ENCODE measurements at regions not wholly inside any gene's neighbourhood (a gene's known extent, or its start where the extent isn't known, plus 50 kb on each side); places are given as distances from the start of the nearest gene placed in this dataset.

DNA sequence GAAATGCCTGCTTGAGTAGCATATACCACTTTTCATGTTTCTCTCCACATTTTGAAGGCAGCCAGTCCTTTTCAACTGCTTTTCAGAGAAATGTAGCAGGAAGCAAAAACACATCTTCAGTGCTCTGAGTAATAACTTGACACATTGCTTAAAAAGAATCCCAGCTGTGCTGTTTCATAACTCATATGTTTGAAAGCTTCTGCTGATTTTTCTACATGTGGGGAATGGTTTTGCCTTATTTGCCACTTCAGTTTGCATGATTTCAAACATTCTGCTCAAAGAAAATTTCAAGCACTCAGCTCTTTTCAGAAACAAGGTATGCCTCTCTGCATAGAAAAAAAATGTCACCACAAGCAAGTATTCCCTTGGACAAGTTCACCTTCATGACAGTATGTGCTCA, 732.8 kb downstream of the POM121L12 start:
- H3K9me3 ChIP-seq (ENCODE audit: control insufficient read depth, insufficient read depth, low read length): no peaks in the 10 kb centered on the region
- no peak overlapping the region for H3K4me3 ChIP-seq (ENCODE audit: low read depth, low read length)
- no peaks in the 10 kb centered on the region for H3K36me3 ChIP-seq (ENCODE audit: control insufficient read depth, insufficient read depth, low read length)
- no peaks in the 10 kb centered on the region for H3K27me3 ChIP-seq (ENCODE audit: control insufficient read depth, insufficient read depth, low read length)
- no peaks in the 10 kb centered on the region for H3K4me1 ChIP-seq (ENCODE audit: control insufficient read depth, insufficient read depth, low read length)
- no peak overlapping the region for H3K27ac ChIP-seq (ENCODE audit: low read depth, low read length)
- DNase-seq (ENCODE audit: low read depth in 4 of 6, low spot score in 6 of 6): peak in 2 of 6 donors; percentile 23 to 57

DNA sequence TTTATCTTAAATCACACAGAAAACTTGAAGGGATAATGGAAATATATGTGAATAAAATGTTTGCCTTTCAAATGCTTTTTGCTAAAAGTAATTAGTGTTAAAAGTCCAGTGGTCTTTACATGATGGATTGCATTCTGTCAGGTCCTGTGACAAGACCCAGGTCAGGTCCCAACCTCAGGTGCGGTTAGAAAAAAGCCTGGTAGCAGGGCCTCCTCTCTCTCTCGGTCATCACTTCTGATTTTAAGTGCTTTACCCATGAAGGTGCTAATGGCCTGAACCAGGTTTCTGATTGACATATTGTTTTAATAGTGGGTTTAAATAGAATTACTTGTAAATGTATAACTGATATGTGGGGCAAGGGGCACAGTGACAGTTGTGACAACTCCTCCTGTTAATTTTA, 736.3 kb downstream of the POM121L12 start:
- Histone ChIP-seq H3K27me3 (ENCODE audit: control insufficient read depth, insufficient read depth, low read length) (no peaks in the 10 kb centered on the region), H3K4me1 (ENCODE audit: control insufficient read depth, insufficient read depth, low read length) (no peaks in the 10 kb centered on the region), H3K27ac (ENCODE audit: low read depth, low read length) (no peak overlapping the region), H3K4me3 (ENCODE audit: low read depth, low read length) (no peak overlapping the region), H3K36me3 (ENCODE audit: control insufficient read depth, insufficient read depth, low read length) (no peaks in the 10 kb centered on the region), H3K9me3 (ENCODE audit: control insufficient read depth, insufficient read depth, low read length) (no peaks in the 10 kb centered on the region)
- WGBS (ENCODE audit: insufficient coverage): 100% methylated on average over 1 of the region's 2 CpGs
- DNase-seq (ENCODE audit: low read depth in 4 of 6, low spot score in 6 of 6): no peak

DNA sequence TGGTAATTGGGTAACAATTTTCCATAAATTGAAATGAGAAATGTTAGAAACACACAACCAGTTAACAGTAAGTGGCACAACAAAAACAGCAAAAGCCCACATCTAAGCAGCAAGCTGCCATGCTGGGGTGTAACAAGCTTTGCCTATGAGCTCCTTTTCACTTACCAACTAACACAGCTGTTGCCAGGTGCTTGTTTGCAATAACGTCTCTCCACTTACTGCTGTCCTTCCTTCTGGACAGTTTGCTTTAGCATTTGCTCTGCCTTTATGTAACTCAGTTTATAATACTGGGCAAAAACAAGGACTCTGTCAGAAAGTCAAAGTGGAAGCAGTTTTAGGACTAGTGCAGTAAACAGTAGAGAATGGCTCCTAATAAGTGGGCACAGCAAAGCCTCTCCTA, 740.9 kb downstream of the POM121L12 start:
- Histone ChIP-seq H3K4me3 (ENCODE audit: low read depth, low read length) (no peak overlapping the region), H3K4me1 (ENCODE audit: control insufficient read depth, insufficient read depth, low read length) (no peaks in the 10 kb centered on the region), H3K27ac (ENCODE audit: low read depth, low read length) (no peak overlapping the region), H3K9me3 (ENCODE audit: control insufficient read depth, insufficient read depth, low read length) (no peaks in the 10 kb centered on the region), H3K27me3 (ENCODE audit: control insufficient read depth, insufficient read depth, low read length) (no peaks in the 10 kb centered on the region), H3K36me3 (ENCODE audit: control insufficient read depth, insufficient read depth, low read length) (no peaks in the 10 kb centered on the region)
- DNase-seq (ENCODE audit: low read depth in 4 of 6, low spot score in 6 of 6): no peak
- WGBS (ENCODE audit: insufficient coverage): 0% methylated on average over 1 of the region's 1 CpG

DNA sequence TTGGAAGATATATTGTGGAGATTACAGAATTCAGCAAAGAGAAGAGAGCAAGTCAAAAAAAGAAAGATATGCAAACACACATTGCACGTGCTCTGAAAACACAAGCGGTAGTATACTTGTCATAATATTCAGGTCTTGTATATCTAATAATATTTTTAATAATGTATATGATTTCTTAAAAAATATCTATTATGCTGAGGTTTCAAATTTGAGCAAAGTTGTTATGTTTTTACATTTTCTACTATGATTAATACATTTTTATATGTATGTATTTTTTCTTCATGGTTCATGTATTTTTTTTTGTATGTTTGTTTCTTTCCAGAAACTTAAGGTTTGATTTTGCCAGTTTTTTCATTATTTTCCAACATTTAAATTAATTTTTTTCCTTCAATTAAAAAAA, 752.4 kb upstream of the VSTM2A start:
- no peak overlapping the region for H3K4me3 ChIP-seq (ENCODE audit: low read depth, low read length)
- H3K9me3 ChIP-seq (ENCODE audit: control insufficient read depth, insufficient read depth, low read length): no peaks in the 10 kb centered on the region
- no peaks in the 10 kb centered on the region for H3K27me3 ChIP-seq (ENCODE audit: control insufficient read depth, insufficient read depth, low read length)
- no peak overlapping the region for H3K27ac ChIP-seq (ENCODE audit: low read depth, low read length)
- DNase-seq (ENCODE audit: low read depth in 4 of 6, low spot score in 6 of 6): no peak
- no CpG with 5 or more reads among the region's 2 CpGs for WGBS (ENCODE audit: insufficient coverage)
- H3K4me1 ChIP-seq (ENCODE audit: control insufficient read depth, insufficient read depth, low read length): no peaks in the 10 kb centered on the region
- H3K36me3 ChIP-seq (ENCODE audit: control insufficient read depth, insufficient read depth, low read length): no peaks in the 10 kb centered on the region

DNA sequence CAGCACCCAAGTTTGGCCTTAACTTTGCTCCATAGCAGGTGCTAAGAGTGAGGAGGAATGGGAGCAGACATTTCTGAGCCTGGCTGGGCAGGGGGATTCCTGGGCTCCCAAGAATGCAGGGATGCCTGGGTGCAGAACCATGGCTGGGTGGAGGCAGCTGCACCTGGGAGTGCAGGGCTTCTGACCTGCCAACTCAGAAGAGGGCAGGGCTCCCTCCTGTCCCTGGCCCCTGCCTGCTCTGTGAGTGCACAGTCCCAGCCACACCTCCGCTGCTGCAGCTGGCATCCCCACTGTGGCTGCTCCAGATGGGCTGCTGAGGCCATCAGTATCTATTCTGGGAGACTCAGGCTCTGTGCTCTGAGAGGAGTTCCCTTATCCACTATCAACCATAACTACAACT, 747.4 kb upstream of the VSTM2A start:
- no peaks in the 10 kb centered on the region for H3K27me3 ChIP-seq (ENCODE audit: control insufficient read depth, insufficient read depth, low read length)
- H3K9me3 ChIP-seq (ENCODE audit: control insufficient read depth, insufficient read depth, low read length): no peaks in the 10 kb centered on the region
- no CpG with 5 or more reads among the region's 1 CpG for WGBS (ENCODE audit: insufficient coverage)
- H3K27ac ChIP-seq (ENCODE audit: low read depth, low read length): no peak overlapping the region
- no peaks in the 10 kb centered on the region for H3K4me1 ChIP-seq (ENCODE audit: control insufficient read depth, insufficient read depth, low read length)
- no peak for DNase-seq (ENCODE audit: low read depth in 4 of 6, low spot score in 6 of 6)
- no peak overlapping the region for H3K4me3 ChIP-seq (ENCODE audit: low read depth, low read length)
- no peaks in the 10 kb centered on the region for H3K36me3 ChIP-seq (ENCODE audit: control insufficient read depth, insufficient read depth, low read length)

DNA sequence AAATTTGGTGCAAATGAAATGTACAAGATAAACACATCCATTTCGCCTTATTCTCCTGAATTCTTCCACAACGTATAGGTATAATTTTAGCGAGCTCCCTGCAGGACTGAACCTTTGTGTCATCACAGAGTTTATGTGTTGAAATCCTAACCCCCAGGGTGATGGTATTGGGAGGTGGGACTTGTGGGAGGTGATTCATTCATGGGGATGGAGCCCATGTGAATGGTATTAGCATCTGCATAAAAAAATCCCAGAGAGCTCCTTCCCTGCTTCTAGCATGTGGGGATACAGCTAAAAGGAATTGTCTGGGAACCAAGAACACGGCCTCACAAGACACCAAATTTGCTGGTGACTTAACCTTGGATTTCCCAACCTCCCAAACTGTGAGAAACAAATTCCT, 741.4 kb upstream of the VSTM2A start:
- no peak for DNase-seq (ENCODE audit: low read depth in 4 of 6, low spot score in 6 of 6)
- Histone ChIP-seq H3K36me3 (ENCODE audit: control insufficient read depth, insufficient read depth, low read length) (no peaks in the 10 kb centered on the region), H3K27me3 (ENCODE audit: control insufficient read depth, insufficient read depth, low read length) (no peaks in the 10 kb centered on the region), H3K27ac (ENCODE audit: low read depth, low read length) (no peak overlapping the region), H3K4me1 (ENCODE audit: control insufficient read depth, insufficient read depth, low read length) (no peaks in the 10 kb centered on the region), H3K4me3 (ENCODE audit: low read depth, low read length) (no peak overlapping the region), H3K9me3 (ENCODE audit: control insufficient read depth, insufficient read depth, low read length) (no peaks in the 10 kb centered on the region)
- WGBS (ENCODE audit: insufficient coverage): no CpG with 5 or more reads among the region's 4 CpGs

DNA sequence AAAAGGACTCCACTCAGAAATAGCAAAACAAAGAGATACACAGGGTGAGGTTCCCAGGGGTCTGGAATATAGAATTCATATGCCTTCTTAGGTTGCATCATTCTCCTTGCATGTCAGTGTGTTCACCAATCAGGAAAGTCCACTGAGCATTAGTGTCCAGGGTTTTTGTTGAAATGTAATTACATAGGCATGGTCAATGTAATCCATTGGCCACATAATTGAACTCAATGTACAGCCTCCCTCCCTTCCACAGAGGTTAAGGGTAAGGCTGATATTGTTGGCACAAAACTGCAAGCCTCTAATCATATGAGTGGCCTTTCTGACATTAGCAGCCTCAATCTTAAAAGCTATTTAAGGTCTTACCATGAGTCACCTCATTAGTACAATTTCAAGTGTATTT, 736.1 kb upstream of the VSTM2A start:
- Histone ChIP-seq H3K4me1 (ENCODE audit: control insufficient read depth, insufficient read depth, low read length) (no peaks in the 10 kb centered on the region), H3K36me3 (ENCODE audit: control insufficient read depth, insufficient read depth, low read length) (no peaks in the 10 kb centered on the region), H3K27ac (ENCODE audit: low read depth, low read length) (no peak overlapping the region), H3K4me3 (ENCODE audit: low read depth, low read length) (no peak overlapping the region), H3K9me3 (ENCODE audit: control insufficient read depth, insufficient read depth, low read length) (no peaks in the 10 kb centered on the region), H3K27me3 (ENCODE audit: control insufficient read depth, insufficient read depth, low read length) (no peaks in the 10 kb centered on the region)
- no peak for DNase-seq (ENCODE audit: low read depth in 4 of 6, low spot score in 6 of 6)

DNA sequence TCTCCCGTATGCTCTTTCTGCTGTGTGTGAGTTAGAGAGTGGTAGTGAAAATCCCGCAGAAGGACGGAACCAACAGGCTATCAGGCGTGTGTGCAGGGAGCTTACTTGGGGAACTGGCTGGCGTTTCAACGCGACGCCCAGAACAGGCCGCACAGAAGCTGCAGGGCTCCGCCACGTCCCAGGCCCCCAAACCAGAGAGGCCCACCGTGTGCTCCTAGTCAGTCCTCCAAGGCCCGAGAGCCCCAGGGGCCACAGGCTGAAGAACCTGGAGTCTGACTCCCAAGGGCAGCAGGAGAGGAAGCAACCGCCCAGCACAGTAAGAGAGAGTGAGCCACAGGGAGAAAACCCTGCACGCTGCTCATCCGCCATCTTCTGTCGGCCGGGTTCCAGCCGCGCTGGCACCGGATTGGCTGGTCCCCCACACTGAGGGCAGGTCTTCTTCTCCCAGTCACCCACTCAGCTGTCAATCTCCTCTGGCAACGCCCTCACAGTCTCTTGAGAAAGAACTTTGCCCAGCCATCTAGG, 730.6 kb upstream of the VSTM2A start:
- DNase-seq (ENCODE audit: low read depth in 4 of 6, low spot score in 6 of 6): no peak
- H3K36me3 ChIP-seq (ENCODE audit: control insufficient read depth, insufficient read depth, low read length): no peaks in the 10 kb centered on the region
- 96% methylated on average over 15 of the region's 22 CpGs for WGBS (ENCODE audit: insufficient coverage)
- H3K4me1 ChIP-seq (ENCODE audit: control insufficient read depth, insufficient read depth, low read length): no peaks in the 10 kb centered on the region
- no peaks in the 10 kb centered on the region for H3K9me3 ChIP-seq (ENCODE audit: control insufficient read depth, insufficient read depth, low read length)
- H3K4me3 ChIP-seq (ENCODE audit: low read depth, low read length): no peak overlapping the region
- H3K27me3 ChIP-seq (ENCODE audit: control insufficient read depth, insufficient read depth, low read length): no peaks in the 10 kb centered on the region
- H3K27ac ChIP-seq (ENCODE audit: low read depth, low read length): no peak overlapping the region

DNA sequence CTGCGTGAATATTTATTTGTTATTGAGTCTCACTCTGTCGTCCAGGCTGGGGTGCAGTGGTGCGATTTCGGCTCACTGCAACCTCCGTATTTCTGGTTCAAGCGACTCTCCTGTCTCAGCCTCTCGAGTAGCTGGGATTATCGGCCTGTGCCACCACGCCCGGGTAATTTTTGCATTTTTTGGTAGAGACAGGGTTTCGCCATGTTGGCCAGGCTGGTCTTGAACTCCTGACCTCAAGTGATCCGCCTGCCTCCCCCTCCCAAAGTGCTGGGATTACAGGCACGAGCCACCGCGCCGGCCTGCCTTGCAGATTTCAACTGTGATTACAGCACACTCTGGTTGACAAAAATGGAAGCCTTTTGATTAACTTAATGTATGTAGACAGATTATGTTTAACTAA, 730.0 kb upstream of the VSTM2A start:
- H3K4me1 ChIP-seq (ENCODE audit: control insufficient read depth, insufficient read depth, low read length): no peaks in the 10 kb centered on the region
- H3K36me3 ChIP-seq (ENCODE audit: control insufficient read depth, insufficient read depth, low read length): no peaks in the 10 kb centered on the region
- no peak for DNase-seq (ENCODE audit: low read depth in 4 of 6, low spot score in 6 of 6)
- no peak overlapping the region for H3K27ac ChIP-seq (ENCODE audit: low read depth, low read length)
- H3K27me3 ChIP-seq (ENCODE audit: control insufficient read depth, insufficient read depth, low read length): no peaks in the 10 kb centered on the region
- 100% methylated on average over 13 of the region's 16 CpGs for WGBS (ENCODE audit: insufficient coverage)
- no peak overlapping the region for H3K4me3 ChIP-seq (ENCODE audit: low read depth, low read length)
- H3K9me3 ChIP-seq (ENCODE audit: control insufficient read depth, insufficient read depth, low read length): no peaks in the 10 kb centered on the region

DNA sequence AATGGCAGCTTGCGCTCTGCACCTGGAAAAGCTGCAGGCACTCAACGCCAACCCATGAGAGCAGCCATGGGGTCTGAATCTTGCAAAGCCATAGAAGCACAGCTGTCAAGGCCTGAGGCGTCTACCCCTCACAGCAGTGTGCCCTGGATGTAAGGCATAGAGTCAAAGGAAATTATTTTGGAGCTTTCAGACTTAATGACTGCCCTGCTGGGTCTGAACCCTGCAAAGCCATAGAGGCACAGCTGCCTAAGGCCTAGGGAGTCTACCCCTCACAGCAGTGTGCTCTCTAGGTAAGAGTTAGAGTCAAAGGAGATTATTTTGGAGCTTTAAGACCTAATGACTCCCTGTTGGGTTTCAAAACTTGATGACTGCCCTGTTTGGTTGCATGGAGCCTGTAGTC, 706.9 kb upstream of the VSTM2A start:
- 80% methylated on average over 3 of the region's 3 CpGs for WGBS (ENCODE audit: insufficient coverage)
- H3K27ac ChIP-seq (ENCODE audit: low read depth, low read length): no peak overlapping the region
- DNase-seq (ENCODE audit: low read depth in 4 of 6, low spot score in 6 of 6): no peak

More for the DNA sequence above, 706.9 kb upstream of the VSTM2A start:
- no peaks in the 10 kb centered on the region for H3K36me3 ChIP-seq (ENCODE audit: control insufficient read depth, insufficient read depth, low read length)
- no peaks in the 10 kb centered on the region for H3K9me3 ChIP-seq (ENCODE audit: control insufficient read depth, insufficient read depth, low read length)
- no peaks in the 10 kb centered on the region for H3K27me3 ChIP-seq (ENCODE audit: control insufficient read depth, insufficient read depth, low read length)
- no peaks in the 10 kb centered on the region for H3K4me1 ChIP-seq (ENCODE audit: control insufficient read depth, insufficient read depth, low read length)
- H3K4me3 ChIP-seq (ENCODE audit: low read depth, low read length): no peak overlapping the region
